OCI-LY1 (cell line): ENCODE measurements at regions not wholly inside any gene's neighbourhood (a gene's known extent, or its start where the extent isn't known, plus 50 kb on each side); places are given as distances from the start of the nearest gene placed in this dataset.
"Not testable (repeated sequence)": the region's sequence is repeated elsewhere in the genome, so short reads cannot be mapped to it uniquely, and the experiment has no call there.

Source experiments
- H2AFZ ChIP-seq: fragments of 200-600 bp; sonication (generic), shearing (Covaris generic); 2 replicates; pipeline ENCODE4 v1.6.0; 2014; ENCODE audit warnings: antibody characterized with exemption, mild to moderate bottlenecking, low read length
- H3F3A ChIP-seq: fragments of 200-600 bp; sonication (generic), shearing (Covaris generic); 2 replicates; pipeline ENCODE4 v1.6.0; 2014; ENCODE audit warnings: mild to moderate bottlenecking, antibody characterized with exemption, low read length, moderate library complexity; ENCODE audit not compliant: insufficient read depth
- H3K27ac ChIP-seq: fragments of 200-600 bp; sonication (generic); 2 replicates; pipeline ENCODE4 v1.5.1; 2014; ENCODE audit warnings: low read length, mixed run types, mild to moderate bottlenecking, low read depth; ENCODE audit not compliant: poor library complexity, severe bottlenecking
- H3K27me3 ChIP-seq: fragments of 200-600 bp; sonication (generic); 2 replicates; pipeline ENCODE4 v1.6.0; 2014; ENCODE audit warnings: antibody characterized with exemption, mild to moderate bottlenecking, low read length, moderate library complexity; ENCODE audit not compliant: insufficient read depth
- H3K36me3 ChIP-seq: fragments of 200-600 bp; sonication (generic); 2 replicates; pipeline ENCODE4 v1.6.1; 2014; ENCODE audit warnings: mild to moderate bottlenecking, antibody characterized with exemption, low read length, moderate library complexity, mixed read lengths; ENCODE audit not compliant: insufficient read depth
- H3K4me1 ChIP-seq: fragments of 200-600 bp; sonication (generic); 2 replicates; pipeline ENCODE4 v1.5.1; 2014; ENCODE audit warnings: mild to moderate bottlenecking, low read length, moderate library complexity; ENCODE audit not compliant: insufficient read depth, severe bottlenecking
- H3K4me2 ChIP-seq: fragments of 200-600 bp; sonication (generic), shearing (Covaris generic); 2 replicates; pipeline ENCODE4 v1.6.1; 2014; ENCODE audit warnings: low read length
- H3K4me3 ChIP-seq: fragments of 200-600 bp; sonication (generic); 2 replicates; pipeline ENCODE4 v1.5.1; 2014; ENCODE audit warnings: low read length, low read depth, mild to moderate bottlenecking, mixed read lengths; ENCODE audit not compliant: poor library complexity, severe bottlenecking
- H3K79me2 ChIP-seq: fragments of 200-600 bp; shearing (Covaris generic); 2 replicates; pipeline ENCODE4 v1.6.1; 2016; ENCODE audit warnings: mixed run types, low read length, mixed read lengths; ENCODE audit not compliant: insufficient read depth
- H3K9ac ChIP-seq: fragments of 200-600 bp; sonication (generic), shearing (Covaris generic); 2 replicates; pipeline ENCODE4 v1.6.1; 2014; ENCODE audit warnings: mild to moderate bottlenecking, low read length, mixed read lengths
- H3K9me2 ChIP-seq: fragments of 200-600 bp; sonication (generic), shearing (Covaris generic); 2 replicates; pipeline ENCODE4 v1.6.1; 2014; ENCODE audit warnings: low read depth, mild to moderate bottlenecking, low read length, mixed read lengths
- H3K9me3 ChIP-seq: fragments of 200-600 bp; shearing (Covaris generic); 2 replicates; pipeline ENCODE4 v1.6.1; 2014; ENCODE audit warnings: low read length, mixed read lengths
- H4K20me1 ChIP-seq: fragments of 200-600 bp; sonication (generic), shearing (Covaris generic); 2 replicates; pipeline ENCODE4 v1.6.0; 2016; ENCODE audit warnings: mild to moderate bottlenecking, low read length; ENCODE audit not compliant: insufficient read depth
- CTCF ChIP-seq: fragments of 200-600 bp; sonication (generic), shearing (Covaris generic); IDR thresholded peaks from 2 replicates; pipeline ENCODE4 v1.5.1; 2017; ENCODE audit warnings: mild to moderate bottlenecking, antibody characterized with exemption, low read length, moderate library complexity, mixed read lengths
- EZH2 ChIP-seq: fragments of 200-600 bp; sonication (generic), shearing (Covaris generic); IDR thresholded peaks from 2 replicates; pipeline ENCODE4 v1.8.0; 2017; ENCODE audit warnings: borderline replicate concordance, mixed run types, mild to moderate bottlenecking, antibody characterized with exemption, low read length, moderate library complexity, mixed read lengths

- Histone ChIP-seq H3K9me3 (peaks cover 34% of the 10 kb centered on the region), H3K4me1 (no peaks in the 10 kb centered on the region), H4K20me1 (no peaks in the 10 kb centered on the region), H3K9ac (no peak overlapping the region), H3K79me2 (no peaks in the 10 kb centered on the region), H3F3A (no peaks in the 10 kb centered on the region), H3K27me3 (no peaks in the 10 kb centered on the region), H3K36me3 (no peaks in the 10 kb centered on the region; the same call in 1 of the 2 replicates), H3K9me2 (no peaks in the 10 kb centered on the region), H3K27ac (no peak overlapping the region), H2AFZ (no peak overlapping the region), H3K4me3 (no peak overlapping the region), H3K4me2 (no peak overlapping the region)
- TF ChIP-seq EZH2 (no peak), CTCF (no peak)
These were observed 163.3 kb downstream of the CD24 start for GRCh38 chr6:106811088-106811686.

GRCh38 chr6:106808758-106809157 is 165.8 kb downstream of the CD24 start:
- no peaks in the 10 kb centered on the region for H3K9me2 ChIP-seq
- no peak overlapping the region for H2AFZ ChIP-seq
- no peak overlapping the region for H3K9ac ChIP-seq
- H3K4me2 ChIP-seq: no peak overlapping the region
- no peak overlapping the region for H3K27ac ChIP-seq
- no peaks in the 10 kb centered on the region for H4K20me1 ChIP-seq
- no peak overlapping the region for H3K4me3 ChIP-seq
- no peaks in the 10 kb centered on the region for H3F3A ChIP-seq
- TF ChIP-seq CTCF (no peak), EZH2 (no peak)
- H3K27me3 ChIP-seq: no peaks in the 10 kb centered on the region
- H3K79me2 ChIP-seq: no peaks in the 10 kb centered on the region
- no peaks in the 10 kb centered on the region; the same call in 1 of the 2 replicates for H3K36me3 ChIP-seq
- H3K9me3 ChIP-seq: peaks cover 34% of the 10 kb centered on the region
- H3K4me1 ChIP-seq: peaks cover 14% of the 10 kb centered on the region

- H3K9me2 ChIP-seq: no peaks in the 10 kb centered on the region
- no peaks in the 10 kb centered on the region for H3K79me2 ChIP-seq
- no peak overlapping the region for H3K27ac ChIP-seq
- no peak overlapping the region for H3K4me2 ChIP-seq
- H3F3A ChIP-seq: no peaks in the 10 kb centered on the region
- no peaks in the 10 kb centered on the region for H3K27me3 ChIP-seq
- H4K20me1 ChIP-seq: no peaks in the 10 kb centered on the region
- TF ChIP-seq CTCF (no peak), EZH2 (no peak)
- H3K4me3 ChIP-seq: no peak overlapping the region
- peaks cover 21% of the 10 kb centered on the region for H3K4me1 ChIP-seq
- no peak overlapping the region for H2AFZ ChIP-seq
- H3K9me3 ChIP-seq: peaks cover 34% of the 10 kb centered on the region
- H3K36me3 ChIP-seq: no peaks in the 10 kb centered on the region; the same call in 1 of the 2 replicates
- H3K9ac ChIP-seq: no peak overlapping the region
These were observed 166.4 kb downstream of the CD24 start for GRCh38 chr6:106807947-106808611.

- Histone ChIP-seq H3K4me1 (peaks cover 36% of the 10 kb centered on the region), H3K9me3 (peaks cover 34% of the 10 kb centered on the region)
- H3K9ac ChIP-seq, H2AFZ ChIP-seq, H3K27ac ChIP-seq, H3F3A ChIP-seq, H3K27me3 ChIP-seq, H3K4me2 ChIP-seq, H3K36me3 ChIP-seq, H3K79me2 ChIP-seq, H3K9me2 ChIP-seq, H3K4me3 ChIP-seq, H4K20me1 ChIP-seq: not testable (repeated sequence)
These were observed 168.3 kb downstream of the CD24 start for GRCh38 chr6:106806253-106806652.
